Ishikawa (cell line): ENCODE measurements at regions not wholly inside any gene's neighbourhood (a gene's known extent, or its start where the extent isn't known, plus 50 kb on each side); places are given as distances from the start of the nearest gene placed in this dataset.

Source experiments
- EGR1 ChIP-seq: IDR thresholded peaks from 2 replicates; pipeline ENCODE4 v1.6.1; 2012
- TF ChIP-seq, protein P1 (sequence below): IDR thresholded peaks from 2 replicates; pipeline ENCODE4 v1.6.1; 2012; ENCODE audit warnings: low read depth, mild to moderate bottlenecking

DNA sequence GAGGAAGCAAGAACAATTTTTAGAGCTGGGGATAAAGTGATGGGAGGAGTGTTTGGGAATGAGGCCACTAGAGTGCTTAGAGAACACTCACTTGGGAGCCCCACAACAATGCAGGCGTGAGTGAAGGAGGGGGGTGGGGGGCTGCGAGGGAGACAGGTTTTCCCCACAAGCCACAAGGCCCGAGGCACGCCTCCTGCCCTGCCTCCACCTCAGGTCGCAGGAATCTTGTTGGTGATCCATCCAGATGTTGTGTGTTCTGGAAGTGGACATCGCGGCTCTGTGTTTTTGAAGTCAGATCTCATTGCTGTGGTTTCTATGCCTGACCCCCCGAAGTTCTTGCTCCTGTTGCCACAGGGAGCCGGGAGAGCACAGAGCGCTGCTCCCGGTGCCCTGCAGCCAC is 178.0 kb upstream of the BMPER start:
- no peak for TF ChIP-seq EGR1
- TF ChIP-seq, protein P1, sequence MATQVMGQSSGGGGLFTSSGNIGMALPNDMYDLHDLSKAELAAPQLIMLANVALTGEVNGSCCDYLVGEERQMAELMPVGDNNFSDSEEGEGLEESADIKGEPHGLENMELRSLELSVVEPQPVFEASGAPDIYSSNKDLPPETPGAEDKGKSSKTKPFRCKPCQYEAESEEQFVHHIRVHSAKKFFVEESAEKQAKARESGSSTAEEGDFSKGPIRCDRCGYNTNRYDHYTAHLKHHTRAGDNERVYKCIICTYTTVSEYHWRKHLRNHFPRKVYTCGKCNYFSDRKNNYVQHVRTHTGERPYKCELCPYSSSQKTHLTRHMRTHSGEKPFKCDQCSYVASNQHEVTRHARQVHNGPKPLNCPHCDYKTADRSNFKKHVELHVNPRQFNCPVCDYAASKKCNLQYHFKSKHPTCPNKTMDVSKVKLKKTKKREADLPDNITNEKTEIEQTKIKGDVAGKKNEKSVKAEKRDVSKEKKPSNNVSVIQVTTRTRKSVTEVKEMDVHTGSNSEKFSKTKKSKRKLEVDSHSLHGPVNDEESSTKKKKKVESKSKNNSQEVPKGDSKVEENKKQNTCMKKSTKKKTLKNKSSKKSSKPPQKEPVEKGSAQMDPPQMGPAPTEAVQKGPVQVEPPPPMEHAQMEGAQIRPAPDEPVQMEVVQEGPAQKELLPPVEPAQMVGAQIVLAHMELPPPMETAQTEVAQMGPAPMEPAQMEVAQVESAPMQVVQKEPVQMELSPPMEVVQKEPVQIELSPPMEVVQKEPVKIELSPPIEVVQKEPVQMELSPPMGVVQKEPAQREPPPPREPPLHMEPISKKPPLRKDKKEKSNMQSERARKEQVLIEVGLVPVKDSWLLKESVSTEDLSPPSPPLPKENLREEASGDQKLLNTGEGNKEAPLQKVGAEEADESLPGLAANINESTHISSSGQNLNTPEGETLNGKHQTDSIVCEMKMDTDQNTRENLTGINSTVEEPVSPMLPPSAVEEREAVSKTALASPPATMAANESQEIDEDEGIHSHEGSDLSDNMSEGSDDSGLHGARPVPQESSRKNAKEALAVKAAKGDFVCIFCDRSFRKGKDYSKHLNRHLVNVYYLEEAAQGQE: no peak
